ENCODE measurements at regions not wholly inside any gene's neighbourhood (a gene's known extent, or its start where the extent isn't known, plus 50 kb on each side); places are given as distances from the start of the nearest gene placed in this dataset.

DNA sequence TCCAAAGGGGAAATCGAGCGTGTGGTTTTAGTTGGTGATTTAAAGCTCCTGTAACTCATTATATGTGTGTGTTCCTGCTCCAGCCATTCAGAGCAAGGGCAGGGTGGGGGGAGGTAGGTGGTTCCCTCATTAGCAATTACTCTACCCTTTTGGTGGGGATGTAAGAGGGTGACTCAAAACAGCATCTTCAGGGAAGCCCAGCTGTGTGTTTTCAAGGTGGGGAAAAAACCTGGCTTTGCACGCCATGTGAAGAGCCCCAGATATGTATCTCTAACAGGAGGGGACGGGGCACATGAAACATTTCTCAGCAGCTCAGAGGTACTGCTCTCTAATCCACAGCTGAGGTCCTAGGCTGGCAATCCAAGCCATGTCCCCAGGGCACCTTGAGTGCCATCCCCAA, 241.3 kb upstream of the ZFHX3 start (continued):
- TF ChIP-seq MAFK (IDR thresholded peaks at IDR 0.05; ENCODE audit: low read depth, low read length) (no peak), RXRA (IDR thresholded peaks at IDR 0.05; ENCODE audit: insufficient read depth, low read depth, low read length) (no peak), EP300 (IDR thresholded peaks at IDR 0.05; ENCODE audit: borderline replicate concordance in 1 of 2, low read depth in 2 of 2, low read length in 2 of 2) (no peak), SIN3A (conservative IDR thresholded peaks at IDR 0.05 in 1 of 2, IDR thresholded peaks at IDR 0.05 in 1 of 2; ENCODE audit: low read depth in 1 of 2, low read length in 2 of 2) (no peak), GABPA (IDR thresholded peaks at IDR 0.05; ENCODE audit: borderline replicate concordance, insufficient read depth, low read length) (no peak), CTBP2 (IDR thresholded peaks at IDR 0.05; ENCODE audit: borderline replicate concordance, insufficient read depth, insufficient read length, low read length) (no peak)

All from H1 (cell line).